Astrocyte (in vitro differentiated cells and primary cell): ENCODE measurements at regions not wholly inside any gene's neighbourhood (a gene's known extent, or its start where the extent isn't known, plus 50 kb on each side); places are given as distances from the start of the nearest gene placed in this dataset.

ENCODE experiments used
- DNase-seq: peaks from one replicate; pipeline ENCODE4 v3.0.0-alpha.2; 2010; ENCODE audit warnings: low read depth
- FAIRE-seq: peaks from 2 replicates; lab custom pipeline; 2011; peaks lifted over from hg19 to GRCh38; lab: Jason Lieb, UNC
- H2AFZ ChIP-seq: 2 replicates; pipeline ENCODE4 v1.6.0; 2012; ENCODE audit warnings: low read depth, low read length, inconsistent platforms
- H3K27ac ChIP-seq: 2 replicates; pipeline ENCODE4 v1.5.1; 2011; ENCODE audit warnings: low read depth, low read length, inconsistent platforms
- H3K27me3 ChIP-seq: 2 replicates; pipeline ENCODE4 v1.6.0; 2011; ENCODE audit warnings: low read length, inconsistent platforms; ENCODE audit not compliant: insufficient read depth
- H3K36me3 ChIP-seq: 2 replicates; pipeline ENCODE4 v1.5.1; 2011; ENCODE audit warnings: low read length, inconsistent platforms; ENCODE audit not compliant: insufficient read depth
- H3K4me1 ChIP-seq: 2 replicates; pipeline ENCODE4 v1.5.1; 2011; ENCODE audit warnings: low read length, inconsistent platforms; ENCODE audit not compliant: insufficient read depth
- H3K4me2 ChIP-seq: 2 replicates; pipeline ENCODE4 v1.6.0; 2012; ENCODE audit warnings: low read length, inconsistent platforms
- H3K4me3 ChIP-seq: 2 replicates; pipeline ENCODE4 v1.5.1; 2011; ENCODE audit warnings: low read depth, mild to moderate bottlenecking, low read length, inconsistent platforms; ENCODE audit not compliant: insufficient read depth
- H3K79me2 ChIP-seq: 2 replicates; pipeline ENCODE4 v1.6.0; 2012; ENCODE audit warnings: mild to moderate bottlenecking, low read length, inconsistent platforms; ENCODE audit not compliant: insufficient read depth
- H3K9ac ChIP-seq: 2 replicates; pipeline ENCODE4 v1.6.0; 2012; ENCODE audit warnings: mild to moderate bottlenecking, low read length, inconsistent platforms
- H3K9me3 ChIP-seq: 2 replicates; pipeline ENCODE4 v1.5.1; 2012; ENCODE audit warnings: low read depth, mild to moderate bottlenecking, low read length, inconsistent platforms; ENCODE audit not compliant: insufficient read depth
- H4K20me1 ChIP-seq: 2 replicates; pipeline ENCODE4 v1.6.0; 2012; ENCODE audit warnings: low read length, inconsistent platforms; ENCODE audit not compliant: insufficient read depth
- H3K27ac Mint-ChIP-seq: one replicate; pipeline ENCODE4 v1.8.0; 2021; ENCODE audit warnings: mild to moderate bottlenecking, mixed read lengths; ENCODE audit not compliant: unreplicated experiment
- H3K27me3 Mint-ChIP-seq: one replicate; pipeline ENCODE4 v1.8.0; 2021; ENCODE audit warnings: low read depth, mixed read lengths; ENCODE audit not compliant: unreplicated experiment
- H3K36me3 Mint-ChIP-seq: one replicate; pipeline ENCODE4 v1.8.0; 2021; ENCODE audit warnings: low read depth, mixed read lengths; ENCODE audit not compliant: unreplicated experiment
- H3K4me1 Mint-ChIP-seq: one replicate; pipeline ENCODE4 v1.8.0; 2021; ENCODE audit warnings: low read depth, mixed read lengths; ENCODE audit not compliant: unreplicated experiment
- H3K4me3 Mint-ChIP-seq: one replicate; pipeline ENCODE4 v1.8.0; 2021; ENCODE audit warnings: mild to moderate bottlenecking, moderate library complexity, mixed read lengths; ENCODE audit not compliant: unreplicated experiment
- H3K9me3 Mint-ChIP-seq: one replicate; pipeline ENCODE4 v1.8.0; 2021; ENCODE audit warnings: mild to moderate bottlenecking, mixed read lengths; ENCODE audit not compliant: unreplicated experiment
- EZH2 ChIP-seq: IDR thresholded peaks from 2 replicates; pipeline ENCODE4 v1.6.1; 2012; ENCODE audit warnings: mild to moderate bottlenecking, low read length, inconsistent platforms; ENCODE audit not compliant: insufficient read depth
- TF ChIP-seq, protein P1 (sequence below): IDR thresholded peaks from 2 replicates; pipeline ENCODE4 v1.5.1; 2011; ENCODE audit warnings: low read depth, mild to moderate bottlenecking, inconsistent platforms, low read length, moderate library complexity; ENCODE audit not compliant: insufficient read depth

DNA sequence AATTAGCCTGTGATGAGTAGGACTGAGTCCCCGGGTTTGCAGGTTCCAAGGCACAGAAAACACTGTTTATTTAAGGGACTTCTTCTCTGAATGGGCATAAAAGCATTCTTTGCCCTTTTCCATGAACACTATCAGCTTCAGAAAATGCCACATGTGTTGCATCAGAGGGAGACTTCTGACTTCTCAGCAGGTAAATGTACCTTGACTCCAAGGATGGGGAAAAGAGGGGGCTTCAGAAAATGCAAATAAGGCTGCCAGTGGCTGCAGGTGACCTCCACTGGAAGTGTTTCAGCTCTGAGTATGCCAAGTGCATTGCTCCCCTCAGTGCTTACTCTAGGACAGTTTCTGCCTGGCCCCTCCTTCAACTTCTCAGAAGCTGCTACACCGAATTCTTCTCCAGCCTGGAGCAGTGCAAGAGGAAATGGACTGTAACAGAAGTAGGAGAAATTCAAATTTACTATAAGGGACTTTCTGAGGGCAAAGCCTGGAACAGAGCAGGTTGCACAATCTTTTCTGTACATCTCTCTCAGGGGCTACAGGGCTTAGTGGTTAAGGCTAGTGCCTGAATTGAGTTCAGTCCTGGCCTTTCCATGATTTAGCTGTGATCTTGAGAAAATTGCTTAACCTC, 233.2 kb downstream of the PTTG2 start:
- FAIRE-seq (no peak), DNase-seq (no peak)
- Mint-ChIP-seq H3K4me3 (no peak overlapping the region), H3K9me3 (peaks cover 6% of the 10 kb centered on the region), H3K4me1 (peaks cover 18% of the 10 kb centered on the region), H3K27me3 (peaks cover 7% of the 10 kb centered on the region), H3K27ac (no peak overlapping the region), H3K36me3 (no peaks in the 10 kb centered on the region)
- Histone ChIP-seq H3K27ac (no peak overlapping the region), H2AFZ (no peak overlapping the region), H3K27me3 (peaks cover 5% of the 10 kb centered on the region), H3K4me3 (no peak overlapping the region), H3K4me1 (peaks cover 28% of the 10 kb centered on the region), H4K20me1 (no peaks in the 10 kb centered on the region), H3K9ac (no peak overlapping the region), H3K9me3 (peaks cover 8% of the 10 kb centered on the region), H3K79me2 (no peaks in the 10 kb centered on the region), H3K4me2 (no peak overlapping the region), H3K36me3 (no peaks in the 10 kb centered on the region)
- TF ChIP-seq EZH2: no peak
- TF ChIP-seq, protein P1, sequence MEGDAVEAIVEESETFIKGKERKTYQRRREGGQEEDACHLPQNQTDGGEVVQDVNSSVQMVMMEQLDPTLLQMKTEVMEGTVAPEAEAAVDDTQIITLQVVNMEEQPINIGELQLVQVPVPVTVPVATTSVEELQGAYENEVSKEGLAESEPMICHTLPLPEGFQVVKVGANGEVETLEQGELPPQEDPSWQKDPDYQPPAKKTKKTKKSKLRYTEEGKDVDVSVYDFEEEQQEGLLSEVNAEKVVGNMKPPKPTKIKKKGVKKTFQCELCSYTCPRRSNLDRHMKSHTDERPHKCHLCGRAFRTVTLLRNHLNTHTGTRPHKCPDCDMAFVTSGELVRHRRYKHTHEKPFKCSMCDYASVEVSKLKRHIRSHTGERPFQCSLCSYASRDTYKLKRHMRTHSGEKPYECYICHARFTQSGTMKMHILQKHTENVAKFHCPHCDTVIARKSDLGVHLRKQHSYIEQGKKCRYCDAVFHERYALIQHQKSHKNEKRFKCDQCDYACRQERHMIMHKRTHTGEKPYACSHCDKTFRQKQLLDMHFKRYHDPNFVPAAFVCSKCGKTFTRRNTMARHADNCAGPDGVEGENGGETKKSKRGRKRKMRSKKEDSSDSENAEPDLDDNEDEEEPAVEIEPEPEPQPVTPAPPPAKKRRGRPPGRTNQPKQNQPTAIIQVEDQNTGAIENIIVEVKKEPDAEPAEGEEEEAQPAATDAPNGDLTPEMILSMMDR: no peak

DNA sequence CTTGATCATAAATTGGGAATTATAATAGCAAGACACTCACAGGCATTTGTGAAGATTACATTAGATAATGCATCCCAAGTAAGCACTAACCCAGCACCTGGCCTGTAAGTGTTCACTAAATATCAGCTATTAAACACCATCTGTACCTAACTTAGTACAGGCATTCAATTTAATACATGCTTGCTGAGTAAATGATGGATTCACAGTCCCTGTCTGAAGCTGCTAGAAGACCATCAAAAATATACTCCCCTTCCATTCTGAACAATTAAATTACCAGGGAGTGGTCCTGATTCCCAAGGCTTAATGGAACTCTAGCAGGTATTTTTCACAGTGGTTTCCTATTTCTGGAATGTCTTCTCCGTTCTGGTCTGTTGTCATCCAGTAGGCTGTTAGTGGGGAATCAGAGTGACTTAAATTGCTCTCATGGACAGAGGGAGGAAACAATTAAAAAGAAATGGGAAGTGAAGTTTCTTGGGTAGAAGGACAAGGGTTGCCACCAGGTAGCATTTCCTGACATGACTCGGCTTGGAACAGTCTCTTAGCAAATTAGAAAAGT, 233.9 kb downstream of the PTTG2 start:
- DNase-seq: no peak
- Mint-ChIP-seq H3K36me3 (no peaks in the 10 kb centered on the region), H3K27ac (no peak overlapping the region), H3K9me3 (peaks cover 6% of the 10 kb centered on the region), H3K4me1 (peaks cover 18% of the 10 kb centered on the region), H3K27me3 (peaks cover 7% of the 10 kb centered on the region), H3K4me3 (no peak overlapping the region)
- Histone ChIP-seq H3K27ac (no peak overlapping the region), H3K4me1 (peaks cover 20% of the 10 kb centered on the region), H3K9me3 (peaks cover 8% of the 10 kb centered on the region), H2AFZ (no peak overlapping the region), H3K79me2 (no peaks in the 10 kb centered on the region), H3K9ac (no peak overlapping the region), H4K20me1 (no peaks in the 10 kb centered on the region), H3K27me3 (peaks cover 5% of the 10 kb centered on the region), H3K4me3 (no peak overlapping the region), H3K36me3 (no peaks in the 10 kb centered on the region), H3K4me2 (no peak overlapping the region)
- no peak for FAIRE-seq
- TF ChIP-seq EZH2: no peak
- TF ChIP-seq, protein P1: no peak

DNA sequence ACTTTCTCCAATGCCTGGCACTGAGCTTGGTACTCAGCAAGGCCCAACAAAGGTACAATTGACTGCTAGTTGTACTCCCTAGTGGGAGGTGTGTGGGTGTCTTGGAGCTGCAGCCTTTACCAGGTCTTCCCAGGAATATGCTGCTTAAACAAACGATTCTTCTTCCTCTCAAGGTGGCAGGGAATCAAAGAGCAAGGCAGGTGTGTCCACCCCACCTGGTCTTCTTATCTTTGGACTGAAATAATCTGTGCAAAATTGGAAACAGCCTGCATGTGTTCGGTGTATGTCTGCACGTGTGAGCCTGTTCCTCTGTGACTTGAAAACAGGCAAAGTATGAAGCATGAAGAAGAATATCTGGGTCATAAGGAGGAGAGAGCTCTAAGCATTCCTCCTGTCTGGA, 235.3 kb downstream of the PTTG2 start:
- Histone ChIP-seq H3K4me3 (no peak overlapping the region), H3K36me3 (no peaks in the 10 kb centered on the region), H2AFZ (no peak overlapping the region), H3K4me2 (no peak overlapping the region), H3K4me1 (peaks cover 7% of the 10 kb centered on the region), H4K20me1 (no peaks in the 10 kb centered on the region), H3K9ac (no peak overlapping the region), H3K27me3 (peaks cover 13% of the 10 kb centered on the region), H3K79me2 (no peaks in the 10 kb centered on the region), H3K27ac (no peak overlapping the region), H3K9me3 (peaks cover 8% of the 10 kb centered on the region)
- H3K36me3 Mint-ChIP-seq: no peaks in the 10 kb centered on the region
- no peak for DNase-seq
- peaks cover 7% of the 10 kb centered on the region for H3K27me3 Mint-ChIP-seq
- no peak for FAIRE-seq
- H3K9me3 Mint-ChIP-seq: peaks cover 6% of the 10 kb centered on the region
- TF ChIP-seq, protein P1: no peak
- no peak for TF ChIP-seq EZH2
- no peak overlapping the region for H3K4me3 Mint-ChIP-seq
- peaks cover 10% of the 10 kb centered on the region for H3K4me1 Mint-ChIP-seq
- H3K27ac Mint-ChIP-seq: no peak overlapping the region
